NCI-H2227 (cell line): ENCODE measurements at regions not wholly inside any gene's neighbourhood (a gene's known extent, or its start where the extent isn't known, plus 50 kb on each side); places are given as distances from the start of the nearest gene placed in this dataset.

Source experiments
- DNase-seq: peaks from one replicate; lab custom pipeline; 2025; ENCODE audit not compliant: unreplicated experiment; lab: John Stamatoyannopoulos, UW

- DNase-seq = no peak
Measured at GRCh38 chr11:115005663-115006062, 327.3 kb downstream of the NXPE2 start.

GRCh38 chr11:115007851-115008250 is 329.5 kb downstream of the NXPE2 start:
- no peak for DNase-seq

GRCh38 chr11:115008799-115009198 is 330.5 kb downstream of the NXPE2 start:
- DNase-seq = no peak

- no peak for DNase-seq
Measured at GRCh38 chr11:115017529-115017928, 339.2 kb downstream of the NXPE2 start.

- no peak for DNase-seq
Measured at GRCh38 chr11:115030166-115030565, 351.8 kb downstream of the NXPE2 start.

GRCh38 chr11:115036406-115037180 is 358.3 kb downstream of the NXPE2 start:
- DNase-seq = no peak

GRCh38 chr11:115042002-115042401 is 363.7 kb downstream of the NXPE2 start:
- DNase-seq = no peak

- no peak for DNase-seq
Measured at GRCh38 chr11:115047631-115048030, 369.3 kb downstream of the NXPE2 start.

GRCh38 chr11:115049796-115050195 is 371.5 kb downstream of the NXPE2 start:
- DNase-seq = no peak

- DNase-seq = no peak
Measured at GRCh38 chr11:115050756-115051155, 372.4 kb downstream of the NXPE2 start.

GRCh38 chr11:115051938-115052590 is 373.7 kb downstream of the NXPE2 start:
- DNase-seq = no peak

GRCh38 chr11:115052601-115053000 is 374.3 kb downstream of the NXPE2 start:
- DNase-seq = no peak

- no peak for DNase-seq
Measured at GRCh38 chr11:115054570-115055538, 376.5 kb downstream of the NXPE2 start.

GRCh38 chr11:115056514-115056913 is 378.2 kb downstream of the NXPE2 start:
- DNase-seq = no peak

GRCh38 chr11:115060840-115061239 is 382.5 kb downstream of the NXPE2 start:
- no peak for DNase-seq

GRCh38 chr11:115065314-115065713 is 387.0 kb downstream of the NXPE2 start:
- DNase-seq = no peak

- no peak for DNase-seq
Measured at GRCh38 chr11:115065830-115066664, 387.7 kb downstream of the NXPE2 start.

GRCh38 chr11:115067471-115067870 is 389.1 kb downstream of the NXPE2 start:
- peak; percentile 36 for DNase-seq

- peak; percentile 36 for DNase-seq
Measured at GRCh38 chr11:115067900-115068530, 389.7 kb downstream of the NXPE2 start.

GRCh38 chr11:115069599-115069998 is 391.3 kb downstream of the NXPE2 start:
- no peak for DNase-seq
